ENCODE measurements at regions not wholly inside any gene's neighbourhood (a gene's known extent, or its start where the extent isn't known, plus 50 kb on each side); places are given as distances from the start of the nearest gene placed in this dataset.

DNA sequence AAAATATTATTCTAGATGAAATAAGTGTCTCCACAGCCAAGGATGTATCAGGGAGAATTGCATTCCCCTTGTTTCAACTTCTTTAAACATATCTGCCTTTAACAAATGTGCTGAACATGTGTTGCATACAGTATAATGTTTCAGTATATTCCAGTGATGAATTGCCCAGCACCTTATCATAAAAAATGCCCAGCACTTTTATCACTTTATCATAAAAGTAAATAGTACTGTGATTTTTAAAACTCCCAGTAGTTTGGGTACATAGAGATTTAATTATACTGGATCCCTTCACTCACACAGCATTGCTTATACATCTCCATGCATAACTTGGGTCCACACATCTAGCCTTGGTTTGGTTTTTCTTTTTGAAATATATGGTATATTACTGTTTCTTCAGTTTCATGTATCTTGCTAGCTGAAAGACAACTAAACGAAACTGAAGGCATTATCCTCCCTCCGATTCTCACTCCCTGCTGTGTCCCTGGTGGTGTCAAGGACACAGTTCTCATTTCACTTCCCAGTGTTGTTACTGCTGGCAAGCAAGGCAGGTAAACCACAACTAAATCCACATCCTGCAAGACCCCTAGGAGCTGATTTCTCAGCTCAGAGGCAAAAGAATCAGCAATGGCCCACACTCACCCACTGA, 118.2 kb upstream of the SLC44A3 start:
- no peak for DNase-seq

DNA sequence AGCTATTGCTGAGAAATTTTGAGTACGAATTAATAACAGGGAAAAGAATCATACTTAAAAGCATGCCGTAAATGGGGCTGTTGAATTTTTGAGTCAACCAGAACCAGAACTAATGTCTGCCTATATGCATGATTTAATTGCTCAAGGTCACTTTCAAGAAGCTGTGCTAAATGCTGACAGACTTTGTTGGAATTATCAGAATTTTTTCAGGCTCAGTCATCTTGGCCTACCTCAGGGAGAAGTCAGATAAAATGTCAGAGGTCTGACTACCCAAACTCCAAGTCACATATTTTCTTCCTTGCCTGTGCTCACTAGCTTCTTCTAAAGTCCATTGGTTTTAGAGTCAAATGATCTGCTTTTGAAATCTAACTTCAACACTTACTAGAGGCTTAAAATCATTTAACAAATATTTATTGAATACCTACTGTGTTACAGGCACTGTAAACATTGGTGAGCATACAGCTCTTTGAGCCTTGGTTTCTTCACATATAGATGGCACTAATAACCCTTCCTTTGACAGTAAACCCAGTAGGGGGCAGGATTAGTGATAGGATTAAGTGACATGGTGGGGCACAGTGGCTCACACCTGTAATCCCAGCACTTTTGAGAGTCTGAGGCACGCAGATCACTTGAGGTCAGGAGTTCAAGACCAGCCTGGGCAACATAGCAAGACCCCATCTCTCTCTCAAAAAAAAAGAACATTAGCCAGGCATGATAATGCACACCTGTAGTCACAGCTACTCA, 121.2 kb upstream of the SLC44A3 start:
- no peak for DNase-seq

DNA sequence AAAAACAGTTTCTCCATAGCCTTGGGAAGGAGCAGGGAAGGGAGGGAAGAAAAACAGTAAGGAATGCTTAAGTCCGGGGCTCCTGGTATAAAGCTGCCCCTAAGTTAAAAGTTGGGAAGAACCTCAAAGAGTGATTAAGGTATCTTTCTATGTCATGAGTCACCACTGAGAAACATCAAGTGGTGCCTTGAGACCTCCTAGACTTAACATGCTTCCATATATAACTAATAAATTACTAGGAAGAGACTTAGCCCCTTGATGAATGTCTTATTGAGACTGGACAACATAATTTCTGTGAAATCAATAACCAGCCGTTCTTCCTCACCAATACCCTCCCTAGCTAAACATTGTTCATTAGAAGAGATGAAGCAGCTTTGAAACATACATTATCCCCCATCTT, 121.8 kb upstream of the SLC44A3 start:
- no peak for DNase-seq

DNA sequence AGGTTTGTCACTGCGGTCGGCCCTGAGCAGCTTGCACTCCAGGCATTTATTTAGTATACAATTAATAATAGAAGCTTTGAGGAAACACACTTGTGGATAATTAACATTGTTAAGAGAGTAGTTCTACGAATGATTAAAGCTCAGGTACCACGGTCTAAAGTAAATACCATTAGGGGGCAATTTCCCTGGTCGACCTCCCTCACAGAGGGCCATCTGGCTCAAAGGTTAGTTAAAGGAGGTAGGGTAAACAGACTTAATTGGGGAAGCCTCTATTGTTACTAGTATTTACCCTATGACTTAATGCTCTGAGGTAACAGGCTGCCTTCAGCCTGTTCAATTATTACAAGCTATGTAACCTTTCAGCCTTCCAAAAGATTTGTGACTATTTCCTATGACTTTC, 122.3 kb upstream of the SLC44A3 start:
- no peak for DNase-seq

DNA sequence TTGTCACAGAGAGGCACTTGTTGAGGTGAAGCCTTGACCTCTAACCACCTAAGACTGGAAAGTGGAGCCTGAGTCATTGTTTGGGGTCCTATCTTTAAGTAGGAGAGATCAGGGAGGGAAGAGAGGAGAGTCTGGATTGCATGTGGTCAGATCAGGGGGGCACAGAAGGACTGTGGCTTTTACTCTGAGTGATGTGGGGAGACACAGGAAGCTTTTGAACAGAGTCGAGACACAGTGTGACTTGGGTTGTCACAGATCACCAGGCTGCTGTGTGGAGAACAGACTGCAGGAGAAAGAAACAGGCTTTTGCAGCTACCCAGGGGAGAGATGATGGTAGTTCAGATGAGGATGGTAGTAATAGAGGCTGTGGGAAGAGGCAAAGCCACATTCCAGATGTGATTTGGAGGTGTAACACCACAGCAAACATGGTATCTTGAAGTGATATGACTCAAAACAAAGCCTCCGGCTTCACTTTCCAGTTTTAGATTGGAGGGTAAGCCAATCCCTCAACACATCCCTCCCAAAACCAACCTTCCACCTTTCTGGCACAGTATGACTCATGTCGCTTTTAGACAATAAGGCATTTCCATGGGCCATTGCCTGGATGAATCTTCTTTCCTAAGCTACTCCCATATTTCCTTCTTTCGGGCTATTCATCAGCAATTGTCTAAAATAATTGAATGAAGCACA, 125.8 kb upstream of the SLC44A3 start:
- no peak for DNase-seq

DNA sequence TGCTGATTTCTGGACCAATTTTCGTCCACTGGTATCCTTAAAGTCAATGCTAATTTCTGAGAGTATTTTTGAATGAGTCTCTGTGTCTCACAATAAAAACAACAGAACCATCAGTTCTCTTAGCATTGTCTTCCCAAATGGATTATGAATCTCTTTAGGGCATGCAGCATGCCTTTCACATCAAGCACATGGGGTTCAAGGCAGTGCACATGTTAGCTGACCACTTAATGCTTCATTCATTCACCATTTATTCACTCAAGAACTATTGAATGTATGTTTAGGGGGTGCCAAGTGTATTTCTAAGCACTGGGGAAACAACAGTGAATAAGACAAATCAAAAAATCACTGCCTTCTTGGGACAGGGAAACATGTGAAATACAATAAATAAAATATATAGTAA, 126.7 kb upstream of the SLC44A3 start:
- DNase-seq, result no peak

DNA sequence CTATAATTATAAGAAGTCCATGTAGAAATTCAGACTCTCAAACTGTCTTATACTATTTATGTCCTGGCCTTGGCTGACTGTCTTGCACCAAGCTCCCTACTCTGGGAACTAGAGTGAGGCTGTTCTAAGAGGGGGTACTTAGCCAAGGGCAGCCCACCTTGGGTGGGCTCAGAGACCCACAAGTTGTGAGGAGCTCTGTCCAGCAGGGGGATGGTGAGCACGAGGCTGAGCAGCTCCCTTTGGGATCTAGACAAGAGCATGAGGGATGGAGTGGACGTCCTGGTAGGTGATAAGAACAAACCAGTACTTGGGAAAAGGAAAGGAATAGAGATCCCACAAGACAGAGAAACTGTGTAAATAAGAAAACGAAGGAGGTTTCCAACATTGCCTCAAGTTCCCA, 127.1 kb upstream of the SLC44A3 start:
- DNase-seq, result no peak

DNA sequence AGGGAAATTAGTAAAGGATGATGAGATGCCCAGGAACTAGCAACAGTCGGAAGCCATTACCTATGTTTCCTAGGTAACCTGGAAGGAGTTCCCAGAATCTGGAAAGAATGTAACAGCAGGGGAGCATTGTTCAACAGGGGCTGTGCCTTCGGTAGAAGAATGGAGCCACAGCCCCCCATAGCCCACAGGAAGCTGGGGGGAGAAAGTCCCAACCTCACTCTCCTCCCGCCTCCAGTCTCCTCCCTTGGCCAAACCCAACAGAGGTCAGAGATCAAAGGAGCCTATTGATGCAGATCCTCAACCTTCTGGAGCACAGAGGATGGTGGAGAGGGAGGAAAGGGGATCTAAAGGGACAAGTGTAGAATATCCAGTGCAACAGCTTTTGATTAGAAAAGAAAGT, 131.5 kb upstream of the SLC44A3 start:
- no peak for DNase-seq

DNA sequence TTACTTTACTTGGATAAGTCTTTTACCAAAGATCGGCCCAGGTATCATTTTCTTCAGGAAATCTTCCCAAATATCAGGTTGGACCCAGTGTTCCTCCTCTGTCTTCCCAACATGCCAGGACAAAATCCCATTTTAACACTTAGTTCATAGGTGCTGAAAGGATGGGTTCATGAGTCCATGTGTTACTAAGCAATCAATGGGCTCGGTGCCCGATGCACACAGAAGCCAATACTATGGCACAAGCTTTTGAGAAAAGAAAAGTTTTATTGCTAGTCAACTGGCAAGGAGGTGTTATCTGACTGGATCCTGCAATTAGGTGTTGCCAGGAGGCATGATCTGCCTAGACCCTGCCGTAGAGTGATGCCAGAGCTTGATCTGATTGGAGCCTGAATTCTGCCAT, 133.3 kb upstream of the SLC44A3 start:
- DNase-seq, result no peak

DNA sequence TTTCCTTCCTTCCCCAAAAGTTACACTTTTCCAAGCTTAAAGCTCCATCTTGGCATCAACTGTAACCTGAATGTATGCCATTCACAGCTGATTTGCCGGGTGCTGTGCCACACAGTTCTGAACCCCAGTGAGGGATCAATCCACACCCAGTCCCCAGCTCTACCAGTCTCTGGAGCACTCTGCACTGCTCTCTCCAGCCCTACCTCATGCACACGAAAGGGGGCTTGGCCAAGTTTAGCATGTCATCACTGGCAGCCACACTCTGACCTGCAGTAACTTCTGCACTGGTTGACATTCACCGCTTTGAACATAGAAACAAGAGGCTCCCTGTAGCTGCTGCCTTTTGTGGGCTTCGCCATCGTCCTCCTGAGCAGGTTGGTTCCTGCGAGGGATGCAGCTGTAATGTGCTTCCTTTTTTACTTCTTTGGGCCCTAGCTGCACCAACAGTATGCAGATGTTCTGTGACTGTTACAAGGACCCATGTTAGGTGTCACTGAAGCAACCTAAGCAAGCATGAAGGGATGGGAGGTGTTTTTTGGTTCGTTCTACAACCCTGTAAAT, 135.4 kb upstream of the SLC44A3 start:
- no peak for DNase-seq

DNA sequence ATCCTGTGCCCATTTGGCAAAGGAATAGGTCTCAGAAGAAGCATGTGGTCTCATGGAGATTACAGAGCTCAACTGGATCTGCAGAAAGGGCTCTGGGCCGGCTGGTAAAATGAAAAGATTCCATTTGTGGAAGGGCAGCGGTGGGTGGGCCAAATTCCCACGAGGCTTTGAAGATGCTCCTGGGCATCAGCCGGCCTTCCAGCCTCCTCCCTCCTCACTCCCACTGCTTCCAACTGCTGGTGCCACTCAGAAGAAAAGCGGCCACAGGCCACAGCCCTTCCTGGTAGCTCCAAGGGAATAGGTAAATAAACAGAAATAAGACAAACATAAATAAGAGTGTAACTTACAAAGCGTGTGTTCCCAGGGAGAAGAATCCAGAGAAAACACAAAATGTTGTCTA, 136.3 kb upstream of the SLC44A3 start:
- no peak for DNase-seq

DNA sequence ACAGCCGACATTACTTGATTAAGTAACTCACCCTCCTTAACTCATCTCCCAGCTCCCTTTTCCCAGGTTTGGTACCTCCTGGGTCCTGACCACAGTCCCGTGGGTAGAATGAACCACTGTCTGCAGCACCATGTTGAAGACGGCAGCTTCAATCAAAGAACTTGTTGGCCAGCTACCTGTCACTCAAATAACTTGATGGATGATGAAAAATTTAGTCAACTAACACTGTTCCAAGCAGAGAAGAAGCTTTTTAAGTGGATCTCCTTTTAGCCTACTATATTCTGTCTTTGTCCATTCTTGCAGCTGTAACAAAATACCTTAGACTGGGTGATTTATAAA, 138.4 kb upstream of the F3 start:
- no peak for DNase-seq

DNA sequence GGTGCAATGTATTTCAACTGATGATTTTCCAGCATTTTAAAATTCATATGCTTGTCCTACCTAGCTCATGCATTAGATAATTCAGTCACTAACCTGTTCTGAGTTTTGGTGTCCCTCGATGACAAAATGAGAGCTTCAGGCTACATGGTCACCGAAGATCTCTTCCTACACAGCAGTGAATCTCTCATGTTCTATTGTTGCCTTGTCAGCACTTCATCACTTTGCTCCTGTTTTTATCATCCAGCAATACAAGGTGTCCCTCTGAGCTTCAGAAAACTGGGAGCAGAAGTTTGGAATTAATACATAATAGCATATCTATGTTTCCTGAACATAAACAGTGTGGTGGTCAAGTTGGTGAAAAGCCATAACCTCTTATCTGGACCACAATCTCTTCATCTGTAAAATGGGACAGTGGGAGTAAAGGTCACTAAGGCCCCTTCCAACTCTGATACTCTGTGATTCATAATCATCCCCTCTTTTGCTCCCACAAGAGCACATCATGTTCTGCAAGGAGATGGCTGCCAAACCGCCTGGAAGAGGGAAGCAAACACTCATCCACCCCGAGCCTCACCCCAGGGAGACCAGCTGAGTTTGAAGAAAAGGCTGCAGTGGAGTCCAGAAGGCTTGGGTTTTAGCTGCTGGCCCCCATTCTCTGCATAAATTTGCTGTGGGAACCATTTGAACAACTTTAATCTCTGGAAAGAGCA, 137.9 kb upstream of the F3 start:
- no peak for DNase-seq

DNA sequence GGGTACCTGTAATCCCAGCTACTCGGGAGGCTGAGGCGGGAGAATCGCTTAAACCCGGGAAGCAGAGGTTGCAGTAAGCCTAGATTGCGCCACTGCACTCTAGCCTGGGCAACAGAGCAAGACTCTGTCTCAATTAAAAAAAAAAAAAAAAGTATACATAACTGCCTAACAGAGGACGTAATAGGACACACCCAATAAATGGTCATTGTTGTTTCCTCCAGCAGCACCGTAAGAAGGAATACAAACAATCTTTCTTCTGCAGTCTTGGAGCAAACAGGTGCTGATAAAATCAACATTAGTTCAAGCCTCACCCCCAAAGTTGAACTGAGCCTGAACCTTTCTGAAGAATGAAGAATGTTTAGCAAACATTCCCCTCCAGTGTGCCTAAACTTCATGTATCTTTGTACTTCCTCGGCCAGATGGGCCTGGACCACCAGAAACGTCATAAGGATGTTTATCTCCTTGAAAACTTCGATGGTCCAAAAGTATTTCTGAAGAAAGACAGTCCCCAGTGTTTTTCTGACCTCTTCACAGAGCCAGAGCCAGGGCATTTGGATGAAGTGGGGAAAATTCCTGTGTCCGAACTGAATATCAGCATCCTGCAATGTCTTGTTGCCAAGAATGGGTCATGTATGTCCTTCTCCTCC, 136.8 kb upstream of the F3 start:
- no peak for DNase-seq

DNA sequence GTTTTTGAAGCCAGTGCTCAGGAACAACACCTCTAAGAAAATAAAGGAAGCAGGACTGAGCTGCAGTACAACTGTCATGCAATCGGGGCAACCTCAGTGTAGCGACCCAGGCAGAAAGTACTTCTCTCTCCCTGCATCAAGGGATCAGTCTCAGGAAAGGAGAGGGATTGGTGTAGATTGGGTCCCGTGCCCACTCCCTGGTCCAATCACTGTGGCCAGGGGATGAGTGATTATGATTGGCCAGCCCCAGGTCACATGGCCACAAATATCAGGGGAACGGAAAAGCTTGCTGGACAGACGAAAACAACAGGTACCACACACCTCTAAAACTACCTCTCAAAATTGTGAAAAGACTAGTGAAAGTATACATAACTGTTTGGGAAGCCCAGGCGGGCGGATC, 136.2 kb upstream of the F3 start:
- no peak for DNase-seq

DNA sequence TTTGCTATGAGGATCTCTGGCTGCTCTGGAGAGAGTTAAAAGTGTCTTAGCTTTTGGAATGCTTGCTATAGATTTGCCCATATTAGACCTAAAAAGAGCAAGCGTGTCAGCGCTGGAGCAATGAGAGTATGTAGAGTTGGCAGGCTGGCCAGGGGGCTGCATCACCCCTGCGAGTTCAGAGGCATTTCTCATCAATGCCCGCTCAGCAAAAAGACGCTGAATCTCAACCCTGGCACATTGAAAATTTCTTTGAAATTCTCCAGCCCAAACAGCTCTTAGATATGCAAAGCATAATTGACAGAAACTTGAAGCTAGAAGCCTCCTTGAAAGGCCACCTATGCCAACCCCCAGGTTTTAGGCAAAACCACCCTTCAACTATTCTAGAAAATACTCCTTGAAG, 135.5 kb upstream of the F3 start:
- no peak for DNase-seq

DNA sequence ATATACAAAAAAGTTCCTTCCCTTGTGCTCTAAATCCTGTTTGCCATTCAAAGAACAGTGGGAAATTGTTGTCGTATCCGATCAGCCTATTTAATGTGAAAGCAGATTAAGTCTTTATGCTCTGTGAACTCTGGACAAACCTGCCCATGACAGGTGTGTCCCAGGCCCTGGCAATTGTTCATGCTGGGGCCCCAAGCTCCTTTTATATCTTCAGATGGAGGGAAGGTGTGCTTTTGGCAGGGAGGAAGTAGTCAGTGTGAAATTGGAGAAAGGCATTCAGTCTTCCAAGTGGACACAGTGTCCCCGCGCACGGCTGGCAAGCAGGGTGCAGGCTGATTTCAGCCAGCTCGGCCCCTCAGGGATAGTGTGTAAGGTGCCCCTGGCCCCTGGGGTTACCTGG, 135.1 kb upstream of the F3 start:
- DNase-seq, result no peak

DNA sequence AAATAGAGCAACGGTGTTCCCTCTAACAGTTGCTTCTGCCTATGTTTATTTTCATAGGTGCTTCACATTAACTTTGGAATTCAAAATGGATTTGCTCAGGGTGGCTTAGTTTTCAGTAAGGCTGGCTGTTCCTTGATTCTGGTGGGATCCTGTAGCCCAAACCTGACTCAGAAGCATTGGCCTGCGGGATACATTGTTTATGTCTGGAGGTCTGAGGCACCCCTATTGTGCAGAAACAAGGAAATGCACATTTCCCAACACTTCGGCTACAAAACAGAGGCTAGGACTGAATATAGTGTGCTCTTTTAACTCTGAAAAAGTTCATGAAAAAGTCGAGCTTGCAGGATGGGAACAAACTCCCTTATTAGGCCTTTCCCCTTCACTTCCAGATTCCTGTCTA, 133.8 kb upstream of the F3 start:
- DNase-seq, result no peak

DNA sequence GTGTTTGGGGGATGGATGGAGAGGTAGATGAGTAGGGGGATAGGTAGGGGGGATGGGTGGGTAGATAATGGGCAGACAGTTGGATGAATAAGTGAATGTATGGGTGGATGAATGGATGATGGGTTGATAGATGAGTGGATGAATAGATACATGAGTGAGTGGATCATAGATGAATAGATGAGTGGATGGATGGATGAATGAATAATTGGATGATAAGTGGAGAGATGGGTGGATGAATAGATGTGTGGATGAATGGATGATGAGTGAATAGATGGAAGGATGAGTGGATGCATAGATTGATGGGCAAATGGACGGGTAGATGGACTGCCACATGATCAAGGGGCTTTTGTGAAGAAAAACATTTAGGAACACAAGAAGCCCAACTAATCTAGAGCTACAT, 133.3 kb upstream of the F3 start:
- no peak for DNase-seq

DNA sequence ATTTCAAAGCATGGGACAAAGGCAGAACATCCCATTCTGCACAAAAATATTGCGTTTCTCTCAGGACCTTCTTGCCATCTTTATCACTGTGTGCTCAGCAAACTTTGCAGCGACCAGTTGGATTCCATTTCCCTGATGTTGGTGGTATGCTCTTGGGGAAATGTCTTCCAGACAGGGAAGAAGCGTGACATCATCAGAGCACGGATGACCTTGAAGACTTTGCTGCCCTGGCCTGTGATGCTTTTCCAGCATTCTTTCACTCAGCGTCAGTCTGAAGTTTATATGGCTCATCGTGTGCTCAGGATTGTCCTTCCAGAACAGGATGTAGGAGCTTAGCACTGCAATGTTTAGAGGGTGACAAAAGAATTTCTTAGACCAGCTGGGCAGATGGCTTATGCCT, 131.4 kb upstream of the F3 start:
- no peak for DNase-seq

DNA sequence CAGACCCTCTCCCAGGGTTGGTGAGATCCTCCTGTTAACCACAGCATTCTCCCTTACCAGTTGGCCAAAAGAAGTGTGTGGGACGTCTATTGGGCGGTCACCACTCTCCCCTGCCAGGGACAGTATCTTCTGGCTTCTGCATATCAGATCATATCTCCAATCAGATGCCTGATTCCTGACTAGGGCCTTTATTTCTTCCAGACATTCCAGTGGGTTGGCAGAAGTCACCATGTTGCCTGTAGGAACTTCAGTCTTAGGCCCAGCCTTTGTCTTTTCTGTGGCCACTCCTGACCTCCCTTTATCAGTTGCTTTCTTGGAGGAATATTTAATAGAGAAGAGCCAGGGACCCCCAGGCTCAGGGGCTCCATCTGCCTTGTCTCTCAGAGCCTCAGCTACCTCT, 130.4 kb upstream of the F3 start:
- no peak for DNase-seq

DNA sequence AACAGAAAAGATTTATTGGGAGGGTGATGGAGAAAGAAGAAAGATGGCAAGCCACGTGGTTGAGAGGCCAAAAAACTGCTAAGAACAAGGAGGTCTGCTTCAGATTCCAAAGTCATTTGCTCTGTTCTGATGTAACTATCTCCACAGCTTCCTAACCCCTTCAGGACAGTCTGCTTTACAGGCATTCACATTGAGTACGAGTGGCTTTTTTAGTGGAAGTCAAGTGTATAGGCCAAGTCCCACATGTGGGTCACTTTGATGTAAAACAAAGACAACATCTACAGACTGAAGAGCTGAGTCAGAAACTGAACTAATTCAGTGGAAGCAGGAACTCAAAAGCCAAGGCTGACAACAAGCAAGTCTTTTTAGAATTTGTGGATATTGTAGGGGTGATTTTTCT, 128.7 kb upstream of the F3 start:
- no peak for DNase-seq

DNA sequence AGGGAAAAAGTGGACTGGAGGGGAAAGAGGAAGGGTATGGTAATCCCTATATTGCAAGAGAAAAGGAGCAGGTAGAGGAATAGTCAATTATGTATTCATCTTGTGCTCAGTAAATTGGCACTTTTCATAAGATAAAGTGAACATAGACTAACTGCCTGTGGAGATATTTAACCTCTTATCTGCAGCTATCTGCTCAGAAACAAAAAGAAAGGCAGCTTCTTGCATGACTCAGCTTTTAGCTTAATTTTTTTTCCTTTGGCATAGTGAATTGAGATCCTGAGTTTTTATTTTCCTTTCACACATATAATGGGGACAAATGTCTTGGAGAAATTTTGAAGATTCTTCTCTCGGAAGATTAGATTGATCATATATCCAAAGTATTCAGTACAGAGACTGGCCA, 127.6 kb upstream of the F3 start:
- DNase-seq, result no peak
